Pancreas (tissue), 10 donors: ENCODE measurements at regions not wholly inside any gene's neighbourhood (a gene's known extent, or its start where the extent isn't known, plus 50 kb on each side); places are given as distances from the start of the nearest gene placed in this dataset.

ENCODE experiments used
- ATAC-seq, 4 donors: fragments of 200-7000 bp; cut with Tn5 transposase; one replicate each; pipeline versions ENCODE4 v1.8.0 to v1.9.1; 2020; ENCODE audit warnings: mild to moderate bottlenecking in 4 of 4, moderate library complexity in 4 of 4
- DNase-seq, 6 donors: peaks; one replicate each; pipeline ENCODE4 v3.0.0-alpha.2; 2020
- FAIRE-seq: peaks from 2 replicates; lab custom pipeline; 2012; peaks lifted over from hg19 to GRCh38; lab: Jason Lieb, UNC
- H3K27ac ChIP-seq, 4 donors: fragments of 200-600 bp; sonication (generic); 1 replicate in 3 of 4; 2 replicates in 1 of 4; pipeline versions ENCODE4 v1.5.0 to v1.8.0; 2020
- H3K27me3 ChIP-seq, 4 donors: fragments of 200-600 bp; one replicate each; pipeline ENCODE4 v1.8.0; 2021
- H3K36me3 ChIP-seq, 3 donors: fragments of 200-600 bp; sonication (generic) in 1 of 3; one replicate each; pipeline versions ENCODE4 v1.5.0 to v1.8.0; 2020 to 2021
- H3K4me1 ChIP-seq, 3 donors: fragments of 200-600 bp; one replicate each; pipeline ENCODE4 v1.8.0; 2021
- H3K4me3 ChIP-seq, 4 donors: fragments of 200-600 bp; sonication (generic) in 2 of 4; one replicate each; pipeline versions ENCODE4 v1.5.0 to v1.8.0; 2020 to 2021
- H3K9me3 ChIP-seq, 4 donors: fragments of 200-600 bp; one replicate each; pipeline ENCODE4 v1.8.0; 2021
- CTCF ChIP-seq, 4 donors: fragments of 200-600 bp; sonication (generic) in 3 of 4; IDR thresholded peaks; one replicate each; pipeline versions ENCODE4 v1.5.0 to v1.8.0; 2021; ENCODE audit warnings: antibody characterized with exemption in 4 of 4
- WGBS, 2 donors: extraction: QIAGEN DNeasy Blood & Tissue Kit; methylation state at CpG; one replicate each; pipeline ENCODE4 v1.1.7; 2013; 5-methylcytosine and 5-hydroxymethylcytosine counted together
- intact Hi-C, 3 donors: fragments of 100-400 bp; cut with DNase I; formaldehyde crosslinking; loops; one replicate each; pipeline versions ENCODE4 v1.11.1 to v1.14.2; 2022
- donor health status: healthy with polysubstance abuse.
- donor health status: DM: no; HTN: no; CAD: no; lungs with moderate emphysema.
- donor health status: DM: no; HTN: no; CAD: no.
- donor health status: control.
- donor health status: control.
- donor health status: Bipolar disorder and iron deficiency.
- donor health status: DM: yes; HTN: yes; CAD: no.
- donor health status: DM: no; HTN: no; CAD: no.
- donor health status: DM: no; HTN: no; CAD: no.
- donor health status: DM: yes; HTN: yes; CAD: no.

DNA sequence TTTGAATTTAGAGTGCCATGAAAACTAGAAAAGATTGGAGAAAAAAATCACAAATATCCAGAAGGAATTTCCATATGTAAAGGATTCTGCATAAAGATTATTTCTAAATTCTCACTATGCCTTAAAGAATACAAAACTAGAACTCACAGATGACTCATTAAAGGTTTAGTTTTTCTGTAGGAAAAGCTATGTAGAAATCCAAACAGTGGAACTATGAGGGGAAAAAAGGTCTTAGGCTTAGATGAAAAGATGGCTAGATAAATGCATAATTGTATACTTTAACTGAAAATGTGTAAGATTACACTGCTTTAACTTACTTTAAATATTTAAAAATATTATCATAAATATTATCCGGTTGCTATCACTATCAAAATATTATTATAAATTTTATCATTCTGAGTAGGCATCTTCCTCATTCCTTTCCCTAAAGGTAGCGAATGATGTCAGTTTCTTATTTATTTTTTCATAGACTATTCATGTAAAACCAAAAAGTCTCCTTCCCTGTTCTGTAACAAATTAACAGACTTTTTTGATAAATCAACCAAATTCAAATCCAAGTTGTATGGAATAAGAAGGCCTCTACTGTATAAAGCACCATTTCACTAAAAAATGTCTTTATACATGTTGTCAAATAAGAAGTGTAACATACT is 69.1 kb upstream of the COMTD1 start:
- FAIRE-seq: peak; percentile 23
- Histone ChIP-seq H3K27ac (peak overlapping the region in 2 of 4 donors; percentile 59), H3K27me3 (no peaks in the 10 kb centered on the region), H3K36me3 (no peaks in the 10 kb centered on the region), H3K9me3 (no peaks in the 10 kb centered on the region), H3K4me1 (peaks cover 0 to 10% (median 4%) of the 10 kb centered on the region in 3 donors), H3K4me3 (no peak overlapping the region)
- peak in 2 of 4 donors; percentile 60 to 63 for ATAC-seq
- 45 to 66% methylated on average over 2 of the region's 2 CpGs for WGBS, 2 donors
- DNase-seq: no peak
- TF ChIP-seq CTCF (IDR thresholded peaks at IDR 0.05): no peak
- intact Hi-C loops: no loop called here

GRCh38 chr10:75304313-75304712 is 68.6 kb upstream of the COMTD1 start:
- 84 to 87% methylated on average over 1 of the region's 1 CpG for WGBS, 2 donors
- Histone ChIP-seq H3K27me3 (no peaks in the 10 kb centered on the region), H3K27ac (peak overlapping the region in 2 of 4 donors; percentile 59), H3K9me3 (no peaks in the 10 kb centered on the region), H3K4me3 (no peak overlapping the region), H3K4me1 (peaks cover 0 to 10% (median 4%) of the 10 kb centered on the region in 3 donors), H3K36me3 (no peaks in the 10 kb centered on the region)
- intact Hi-C loops: no loop called here
- FAIRE-seq (no peak), DNase-seq (no peak), ATAC-seq (no peak)
- no peak for TF ChIP-seq CTCF (IDR thresholded peaks at IDR 0.05)

- WGBS, 2 donors: 74 to 85% methylated on average over 2 of the region's 2 CpGs
- Histone ChIP-seq H3K4me3 (no peak overlapping the region), H3K4me1 (peaks cover 0 to 10% (median 6%) of the 10 kb centered on the region in 3 donors), H3K27ac (peak overlapping the region in 1 of 4 donors; percentile 59), H3K9me3 (no peaks in the 10 kb centered on the region), H3K27me3 (no peaks in the 10 kb centered on the region), H3K36me3 (no peaks in the 10 kb centered on the region)
- peak; percentile 66 to 85 (median 74) for ATAC-seq
- intact Hi-C loops: no loop called here
- no peak for TF ChIP-seq CTCF (IDR thresholded peaks at IDR 0.05)
- no peak for FAIRE-seq
- DNase-seq: no peak
These were observed 67.5 kb upstream of the COMTD1 start for GRCh38 chr10:75303045-75303777.

- Histone ChIP-seq H3K9me3 (no peaks in the 10 kb centered on the region), H3K27ac (no peak overlapping the region), H3K4me3 (no peak overlapping the region), H3K27me3 (no peaks in the 10 kb centered on the region), H3K4me1 (peaks cover 0 to 12% (median 11%) of the 10 kb centered on the region in 3 donors), H3K36me3 (no peaks in the 10 kb centered on the region)
- DNase-seq (no peak), FAIRE-seq (no peak), ATAC-seq (no peak)
- no peak for TF ChIP-seq CTCF (IDR thresholded peaks at IDR 0.05)
- intact Hi-C loops: no loop called here
- WGBS, 2 donors: 92 to 93% methylated on average over 1 of the region's 1 CpG
These were observed 66.3 kb upstream of the COMTD1 start for GRCh38 chr10:75302029-75302428.
